WTC11 (cell line): ENCODE measurements at regions not wholly inside any gene's neighbourhood (a gene's known extent, or its start where the extent isn't known, plus 50 kb on each side); places are given as distances from the start of the nearest gene placed in this dataset.

Source experiments
- ATAC-seq: fragments of 200-7000 bp; cut with Tn5 transposase; 2 replicates; pipeline ENCODE4 v1.10.0; 2021; ENCODE audit warnings: mild to moderate bottlenecking, moderate library complexity
- CTCF ChIA-PET: fragments of 300-600 bp; sonication (Branson Sonifier 250); formaldehyde crosslinking; loops from one replicate; lab custom pipeline; 2021; ENCODE audit warnings: antibody characterized with exemption; lab: Charles Lee
- POLR2A ChIA-PET: fragments of 350-600 bp; sonication (Branson Sonifier 250); formaldehyde crosslinking; loops from one replicate; lab custom pipeline; 2021; ENCODE audit warnings: antibody characterized with exemption; lab: Charles Lee
- DNase-seq: peaks from one replicate; pipeline ENCODE4 v3.0.0; 2021; ENCODE audit warnings: low spot score
- H3K27ac Mint-ChIP-seq: 2 replicates; pipeline ENCODE4 v1.8.0; 2021; ENCODE audit warnings: mixed read lengths
- H3K27me3 Mint-ChIP-seq: 2 replicates; pipeline ENCODE4 v1.8.0; 2021; ENCODE audit warnings: low read depth, mild to moderate bottlenecking, moderate library complexity, mixed read lengths
- H3K36me3 Mint-ChIP-seq: 2 replicates; pipeline ENCODE4 v1.8.0; 2021; ENCODE audit warnings: mixed read lengths
- H3K4me1 Mint-ChIP-seq: 2 replicates; pipeline ENCODE4 v1.8.0; 2022; ENCODE audit warnings: mixed read lengths
- H3K4me3 Mint-ChIP-seq: 2 replicates; pipeline ENCODE4 v1.8.0; 2021; ENCODE audit warnings: mild to moderate bottlenecking, moderate library complexity, mixed read lengths
- H3K9me3 Mint-ChIP-seq: 2 replicates; pipeline ENCODE4 v1.8.0; 2021; ENCODE audit warnings: mixed read lengths
- AR ChIP-seq: fragments of 250-450 bp; sonication (Bioruptor Pico); IDR thresholded peaks from 2 replicates; pipeline ENCODE4 v1.9.0; 2021; ENCODE audit warnings: mild to moderate bottlenecking
- ATF3 ChIP-seq: sonication (generic); formaldehyde crosslinking; conservative IDR thresholded peaks from 2 replicates; pipeline ENCODE4 v1.8.1; 2022; ENCODE audit warnings: mild to moderate bottlenecking, missing genetic modification reagents
- CREM ChIP-seq: sonication (generic); formaldehyde crosslinking; IDR thresholded peaks from 2 replicates; pipeline ENCODE4 v1.8.1; 2022; ENCODE audit warnings: mild to moderate bottlenecking, missing genetic modification reagents, moderate library complexity
- FOXJ3 ChIP-seq: sonication (generic); formaldehyde crosslinking; IDR thresholded peaks from 2 replicates; pipeline ENCODE4 v1.9.0; 2021; ENCODE audit warnings: missing genetic modification reagents, mild to moderate bottlenecking, borderline replicate concordance
- FOXP1 ChIP-seq: sonication (generic); formaldehyde crosslinking; IDR thresholded peaks from 2 replicates; pipeline ENCODE4 v1.8.0; 2022; ENCODE audit warnings: missing genetic modification reagents, mild to moderate bottlenecking, moderate library complexity, borderline replicate concordance
- JAZF1 ChIP-seq: fragments of 250-450 bp; sonication (Bioruptor Pico); IDR thresholded peaks from 2 replicates; pipeline ENCODE4 v1.9.0; 2021; ENCODE audit warnings: moderate library complexity, mild to moderate bottlenecking, inconsistent platforms
- MYBL2 ChIP-seq: sonication (generic); formaldehyde crosslinking; IDR thresholded peaks from 2 replicates; pipeline ENCODE4 v1.8.1; 2023; ENCODE audit warnings: mild to moderate bottlenecking, moderate library complexity, missing genetic modification reagents
- TCF7 ChIP-seq: sonication (generic); formaldehyde crosslinking; IDR thresholded peaks from 2 replicates; pipeline ENCODE4 v1.8.0; 2022; ENCODE audit warnings: mild to moderate bottlenecking, low read depth, missing genetic modification reagents, moderate library complexity
- TEAD1 ChIP-seq: sonication (generic); formaldehyde crosslinking; IDR thresholded peaks from 2 replicates; pipeline ENCODE4 v1.8.0; 2022; ENCODE audit warnings: mild to moderate bottlenecking, missing genetic modification reagents
- ZNF396 ChIP-seq: fragments of 250-450 bp; sonication (Bioruptor Pico); IDR thresholded peaks from 2 replicates; pipeline ENCODE4 v1.8.0; 2021; ENCODE audit warnings: mild to moderate bottlenecking, moderate library complexity, borderline replicate concordance
- TF ChIP-seq, protein P1 (sequence below): sonication (generic); formaldehyde crosslinking; IDR thresholded peaks from 2 replicates; pipeline ENCODE4 v1.8.0; 2023; ENCODE audit warnings: mild to moderate bottlenecking, missing genetic modification reagents
- TF ChIP-seq, protein P2 (sequence below): sonication (generic); formaldehyde crosslinking; IDR thresholded peaks from 2 replicates; pipeline ENCODE4 v1.8.1; 2022; ENCODE audit warnings: mild to moderate bottlenecking, moderate library complexity, missing genetic modification reagents
- TF ChIP-seq, protein P3 (sequence below): sonication (generic); formaldehyde crosslinking; IDR thresholded peaks from 2 replicates; pipeline ENCODE4 v1.8.1; 2023; ENCODE audit warnings: mild to moderate bottlenecking, missing genetic modification reagents, borderline replicate concordance
- TF ChIP-seq, protein P4 (sequence below): fragments of 250-450 bp; sonication (Bioruptor Pico); conservative IDR thresholded peaks from 2 replicates; pipeline ENCODE4 v1.9.0; 2021; ENCODE audit warnings: mild to moderate bottlenecking
- TF ChIP-seq, protein P5 (sequence below): fragments of 250-450 bp; sonication (Bioruptor Pico); IDR thresholded peaks from 2 replicates; pipeline ENCODE4 v1.9.0; 2021; ENCODE audit warnings: mild to moderate bottlenecking, borderline replicate concordance
- TF ChIP-seq, protein P6 (sequence below): sonication (generic); formaldehyde crosslinking; IDR thresholded peaks from 2 replicates; pipeline ENCODE4 v1.8.1; 2023; ENCODE audit warnings: mild to moderate bottlenecking, moderate library complexity, missing genetic modification reagents
- TF ChIP-seq, protein P7 (sequence below): sonication (generic); formaldehyde crosslinking; IDR thresholded peaks from 2 replicates; pipeline ENCODE4 v1.8.1; 2023; ENCODE audit warnings: mild to moderate bottlenecking, missing genetic modification reagents, moderate library complexity

- H3K36me3 Mint-ChIP-seq = no peaks in the 10 kb centered on the region
- ATAC-seq = no peak
- POLR2A ChIA-PET = no interaction called here
- CTCF ChIA-PET = no interaction called here
- peaks cover 25% of the 10 kb centered on the region for H3K4me1 Mint-ChIP-seq
- DNase-seq = no peak
- no peak overlapping the region for H3K4me3 Mint-ChIP-seq
- H3K27me3 Mint-ChIP-seq = no peaks in the 10 kb centered on the region
- H3K9me3 Mint-ChIP-seq = no peaks in the 10 kb centered on the region
- no peak overlapping the region for H3K27ac Mint-ChIP-seq
- no peak for TF ChIP-seq FOXP1
- no peak for TF ChIP-seq ATF3 (CRISPR knock-in tag)
- TF ChIP-seq AR = no peak
- TF ChIP-seq, protein P1, sequence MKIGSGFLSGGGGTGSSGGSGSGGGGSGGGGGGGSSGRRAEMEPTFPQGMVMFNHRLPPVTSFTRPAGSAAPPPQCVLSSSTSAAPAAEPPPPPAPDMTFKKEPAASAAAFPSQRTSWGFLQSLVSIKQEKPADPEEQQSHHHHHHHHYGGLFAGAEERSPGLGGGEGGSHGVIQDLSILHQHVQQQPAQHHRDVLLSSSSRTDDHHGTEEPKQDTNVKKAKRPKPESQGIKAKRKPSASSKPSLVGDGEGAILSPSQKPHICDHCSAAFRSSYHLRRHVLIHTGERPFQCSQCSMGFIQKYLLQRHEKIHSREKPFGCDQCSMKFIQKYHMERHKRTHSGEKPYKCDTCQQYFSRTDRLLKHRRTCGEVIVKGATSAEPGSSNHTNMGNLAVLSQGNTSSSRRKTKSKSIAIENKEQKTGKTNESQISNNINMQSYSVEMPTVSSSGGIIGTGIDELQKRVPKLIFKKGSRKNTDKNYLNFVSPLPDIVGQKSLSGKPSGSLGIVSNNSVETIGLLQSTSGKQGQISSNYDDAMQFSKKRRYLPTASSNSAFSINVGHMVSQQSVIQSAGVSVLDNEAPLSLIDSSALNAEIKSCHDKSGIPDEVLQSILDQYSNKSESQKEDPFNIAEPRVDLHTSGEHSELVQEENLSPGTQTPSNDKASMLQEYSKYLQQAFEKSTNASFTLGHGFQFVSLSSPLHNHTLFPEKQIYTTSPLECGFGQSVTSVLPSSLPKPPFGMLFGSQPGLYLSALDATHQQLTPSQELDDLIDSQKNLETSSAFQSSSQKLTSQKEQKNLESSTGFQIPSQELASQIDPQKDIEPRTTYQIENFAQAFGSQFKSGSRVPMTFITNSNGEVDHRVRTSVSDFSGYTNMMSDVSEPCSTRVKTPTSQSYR = no peak
- TF ChIP-seq, protein P2, sequence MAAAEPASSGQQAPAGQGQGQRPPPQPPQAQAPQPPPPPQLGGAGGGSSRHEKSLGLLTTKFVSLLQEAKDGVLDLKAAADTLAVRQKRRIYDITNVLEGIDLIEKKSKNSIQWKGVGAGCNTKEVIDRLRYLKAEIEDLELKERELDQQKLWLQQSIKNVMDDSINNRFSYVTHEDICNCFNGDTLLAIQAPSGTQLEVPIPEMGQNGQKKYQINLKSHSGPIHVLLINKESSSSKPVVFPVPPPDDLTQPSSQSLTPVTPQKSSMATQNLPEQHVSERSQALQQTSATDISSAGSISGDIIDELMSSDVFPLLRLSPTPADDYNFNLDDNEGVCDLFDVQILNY (CRISPR knock-in tag) = no peak
- no peak for TF ChIP-seq ZNF396
- no peak for TF ChIP-seq MYBL2
- TF ChIP-seq, protein P3, sequence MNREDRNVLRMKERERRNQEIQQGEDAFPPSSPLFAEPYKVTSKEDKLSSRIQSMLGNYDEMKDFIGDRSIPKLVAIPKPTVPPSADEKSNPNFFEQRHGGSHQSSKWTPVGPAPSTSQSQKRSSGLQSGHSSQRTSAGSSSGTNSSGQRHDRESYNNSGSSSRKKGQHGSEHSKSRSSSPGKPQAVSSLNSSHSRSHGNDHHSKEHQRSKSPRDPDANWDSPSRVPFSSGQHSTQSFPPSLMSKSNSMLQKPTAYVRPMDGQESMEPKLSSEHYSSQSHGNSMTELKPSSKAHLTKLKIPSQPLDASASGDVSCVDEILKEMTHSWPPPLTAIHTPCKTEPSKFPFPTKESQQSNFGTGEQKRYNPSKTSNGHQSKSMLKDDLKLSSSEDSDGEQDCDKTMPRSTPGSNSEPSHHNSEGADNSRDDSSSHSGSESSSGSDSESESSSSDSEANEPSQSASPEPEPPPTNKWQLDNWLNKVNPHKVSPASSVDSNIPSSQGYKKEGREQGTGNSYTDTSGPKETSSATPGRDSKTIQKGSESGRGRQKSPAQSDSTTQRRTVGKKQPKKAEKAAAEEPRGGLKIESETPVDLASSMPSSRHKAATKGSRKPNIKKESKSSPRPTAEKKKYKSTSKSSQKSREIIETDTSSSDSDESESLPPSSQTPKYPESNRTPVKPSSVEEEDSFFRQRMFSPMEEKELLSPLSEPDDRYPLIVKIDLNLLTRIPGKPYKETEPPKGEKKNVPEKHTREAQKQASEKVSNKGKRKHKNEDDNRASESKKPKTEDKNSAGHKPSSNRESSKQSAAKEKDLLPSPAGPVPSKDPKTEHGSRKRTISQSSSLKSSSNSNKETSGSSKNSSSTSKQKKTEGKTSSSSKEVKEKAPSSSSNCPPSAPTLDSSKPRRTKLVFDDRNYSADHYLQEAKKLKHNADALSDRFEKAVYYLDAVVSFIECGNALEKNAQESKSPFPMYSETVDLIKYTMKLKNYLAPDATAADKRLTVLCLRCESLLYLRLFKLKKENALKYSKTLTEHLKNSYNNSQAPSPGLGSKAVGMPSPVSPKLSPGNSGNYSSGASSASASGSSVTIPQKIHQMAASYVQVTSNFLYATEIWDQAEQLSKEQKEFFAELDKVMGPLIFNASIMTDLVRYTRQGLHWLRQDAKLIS (CRISPR knock-in tag) = no peak
- no peak for TF ChIP-seq CREM
- TF ChIP-seq FOXJ3 (CRISPR knock-in tag) = no peak
- TF ChIP-seq, protein P4, sequence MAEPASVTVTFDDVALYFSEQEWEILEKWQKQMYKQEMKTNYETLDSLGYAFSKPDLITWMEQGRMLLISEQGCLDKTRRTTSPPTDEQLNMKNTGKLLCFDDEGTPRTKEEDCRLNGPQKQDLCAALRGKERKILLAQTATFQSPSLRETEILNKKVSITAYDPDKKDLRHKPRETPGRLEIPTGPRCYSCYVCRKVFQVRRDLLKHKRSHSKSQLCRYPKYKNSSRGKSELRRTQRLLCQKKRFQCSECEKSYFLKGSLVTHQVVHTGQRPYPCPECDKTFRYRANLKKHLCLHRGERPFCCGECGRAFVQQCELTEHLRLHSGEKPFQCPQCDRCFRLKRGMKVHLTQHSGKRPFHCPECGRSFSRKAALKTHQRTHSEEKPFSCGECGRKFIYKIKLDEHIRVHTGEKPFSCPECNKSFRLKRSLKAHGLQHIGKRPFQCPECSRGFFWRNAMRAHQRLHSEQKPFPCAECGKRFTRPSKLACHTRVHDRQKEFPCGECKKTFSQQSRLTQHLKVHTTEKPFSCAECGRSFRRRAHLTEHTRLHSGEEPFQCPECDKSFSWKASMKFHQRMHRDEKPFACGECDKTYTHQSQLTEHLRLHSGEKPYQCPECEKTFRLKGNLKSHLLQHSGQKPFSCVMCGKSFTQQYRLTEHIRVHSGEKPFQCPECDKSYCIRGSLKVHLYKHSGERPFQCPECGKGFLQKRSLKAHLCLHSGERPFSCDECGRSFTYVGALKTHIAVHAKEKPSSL = no peak
- TF ChIP-seq, protein P5, sequence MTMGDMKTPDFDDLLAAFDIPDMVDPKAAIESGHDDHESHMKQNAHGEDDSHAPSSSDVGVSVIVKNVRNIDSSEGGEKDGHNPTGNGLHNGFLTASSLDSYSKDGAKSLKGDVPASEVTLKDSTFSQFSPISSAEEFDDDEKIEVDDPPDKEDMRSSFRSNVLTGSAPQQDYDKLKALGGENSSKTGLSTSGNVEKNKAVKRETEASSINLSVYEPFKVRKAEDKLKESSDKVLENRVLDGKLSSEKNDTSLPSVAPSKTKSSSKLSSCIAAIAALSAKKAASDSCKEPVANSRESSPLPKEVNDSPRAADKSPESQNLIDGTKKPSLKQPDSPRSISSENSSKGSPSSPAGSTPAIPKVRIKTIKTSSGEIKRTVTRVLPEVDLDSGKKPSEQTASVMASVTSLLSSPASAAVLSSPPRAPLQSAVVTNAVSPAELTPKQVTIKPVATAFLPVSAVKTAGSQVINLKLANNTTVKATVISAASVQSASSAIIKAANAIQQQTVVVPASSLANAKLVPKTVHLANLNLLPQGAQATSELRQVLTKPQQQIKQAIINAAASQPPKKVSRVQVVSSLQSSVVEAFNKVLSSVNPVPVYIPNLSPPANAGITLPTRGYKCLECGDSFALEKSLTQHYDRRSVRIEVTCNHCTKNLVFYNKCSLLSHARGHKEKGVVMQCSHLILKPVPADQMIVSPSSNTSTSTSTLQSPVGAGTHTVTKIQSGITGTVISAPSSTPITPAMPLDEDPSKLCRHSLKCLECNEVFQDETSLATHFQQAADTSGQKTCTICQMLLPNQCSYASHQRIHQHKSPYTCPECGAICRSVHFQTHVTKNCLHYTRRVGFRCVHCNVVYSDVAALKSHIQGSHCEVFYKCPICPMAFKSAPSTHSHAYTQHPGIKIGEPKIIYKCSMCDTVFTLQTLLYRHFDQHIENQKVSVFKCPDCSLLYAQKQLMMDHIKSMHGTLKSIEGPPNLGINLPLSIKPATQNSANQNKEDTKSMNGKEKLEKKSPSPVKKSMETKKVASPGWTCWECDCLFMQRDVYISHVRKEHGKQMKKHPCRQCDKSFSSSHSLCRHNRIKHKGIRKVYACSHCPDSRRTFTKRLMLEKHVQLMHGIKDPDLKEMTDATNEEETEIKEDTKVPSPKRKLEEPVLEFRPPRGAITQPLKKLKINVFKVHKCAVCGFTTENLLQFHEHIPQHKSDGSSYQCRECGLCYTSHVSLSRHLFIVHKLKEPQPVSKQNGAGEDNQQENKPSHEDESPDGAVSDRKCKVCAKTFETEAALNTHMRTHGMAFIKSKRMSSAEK = no peak
- no peak for TF ChIP-seq TEAD1 (CRISPR knock-in tag)
- TF ChIP-seq, protein P6, sequence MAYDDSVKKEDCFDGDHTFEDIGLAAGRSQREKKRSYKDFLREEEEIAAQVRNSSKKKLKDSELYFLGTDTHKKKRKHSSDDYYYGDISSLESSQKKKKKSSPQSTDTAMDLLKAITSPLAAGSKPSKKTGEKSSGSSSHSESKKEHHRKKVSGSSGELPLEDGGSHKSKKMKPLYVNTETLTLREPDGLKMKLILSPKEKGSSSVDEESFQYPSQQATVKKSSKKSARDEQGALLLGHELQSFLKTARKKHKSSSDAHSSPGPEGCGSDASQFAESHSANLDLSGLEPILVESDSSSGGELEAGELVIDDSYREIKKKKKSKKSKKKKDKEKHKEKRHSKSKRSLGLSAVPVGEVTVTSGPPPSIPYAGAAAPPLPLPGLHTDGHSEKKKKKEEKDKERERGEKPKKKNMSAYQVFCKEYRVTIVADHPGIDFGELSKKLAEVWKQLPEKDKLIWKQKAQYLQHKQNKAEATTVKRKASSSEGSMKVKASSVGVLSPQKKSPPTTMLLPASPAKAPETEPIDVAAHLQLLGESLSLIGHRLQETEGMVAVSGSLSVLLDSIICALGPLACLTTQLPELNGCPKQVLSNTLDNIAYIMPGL (CRISPR knock-in tag) = no peak
- TF ChIP-seq, protein P7, sequence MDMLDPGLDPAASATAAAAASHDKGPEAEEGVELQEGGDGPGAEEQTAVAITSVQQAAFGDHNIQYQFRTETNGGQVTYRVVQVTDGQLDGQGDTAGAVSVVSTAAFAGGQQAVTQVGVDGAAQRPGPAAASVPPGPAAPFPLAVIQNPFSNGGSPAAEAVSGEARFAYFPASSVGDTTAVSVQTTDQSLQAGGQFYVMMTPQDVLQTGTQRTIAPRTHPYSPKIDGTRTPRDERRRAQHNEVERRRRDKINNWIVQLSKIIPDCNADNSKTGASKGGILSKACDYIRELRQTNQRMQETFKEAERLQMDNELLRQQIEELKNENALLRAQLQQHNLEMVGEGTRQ (CRISPR knock-in tag) = no peak
- no peak for TF ChIP-seq JAZF1 (CRISPR knock-in tag)
- no peak for TF ChIP-seq TCF7 (CRISPR knock-in tag)
Measured at GRCh38 chr6:92767101-92767500, 652.3 kb downstream of the EPHA7 start.
